ENCODE measurements at regions not wholly inside any gene's neighbourhood (a gene's known extent, or its start where the extent isn't known, plus 50 kb on each side); places are given as distances from the start of the nearest gene placed in this dataset.

DNA sequence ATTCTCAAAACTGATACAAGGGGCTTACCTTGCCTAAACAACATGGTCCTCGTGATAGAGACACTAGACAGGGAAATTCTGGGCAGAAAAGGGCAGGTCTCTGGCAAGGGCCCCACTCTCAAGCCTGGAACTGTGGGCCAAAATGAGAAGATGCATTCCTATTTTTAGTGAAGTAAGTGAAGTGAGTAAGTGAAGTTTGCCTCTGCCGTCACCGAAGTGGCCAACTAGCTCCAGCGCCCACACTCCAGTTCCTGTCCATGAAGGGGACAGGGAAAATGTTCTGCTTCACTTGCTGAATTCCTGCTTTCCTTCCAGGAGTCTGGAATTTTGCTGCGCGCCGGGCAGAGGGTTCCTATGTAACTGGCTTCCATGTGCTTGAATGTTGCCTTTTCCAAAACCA is 1035.6 kb upstream of the TMEM132C start:
- DNase-seq (ENCODE audit: low read depth): no peak

DNA sequence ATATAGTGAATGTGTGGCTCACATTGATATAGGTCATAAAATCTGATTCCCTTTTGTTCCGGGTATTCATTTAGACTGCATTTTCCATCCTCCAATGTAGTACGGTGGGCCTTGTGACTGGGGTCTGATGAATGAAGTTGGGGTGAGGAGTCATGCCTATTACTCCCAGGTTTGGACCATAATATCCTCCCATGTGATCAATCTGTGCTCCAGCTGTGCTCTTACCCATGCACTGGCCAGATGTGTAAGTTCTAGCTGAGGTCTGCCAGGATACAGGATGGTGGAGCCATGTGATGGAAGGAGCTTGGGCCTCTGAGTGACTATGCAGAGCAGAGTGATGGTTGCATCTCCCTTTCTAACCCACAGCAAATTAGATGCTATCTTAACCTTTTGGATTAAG is 1034.0 kb upstream of the TMEM132C start:
- DNase-seq (ENCODE audit: low read depth): no peak

DNA sequence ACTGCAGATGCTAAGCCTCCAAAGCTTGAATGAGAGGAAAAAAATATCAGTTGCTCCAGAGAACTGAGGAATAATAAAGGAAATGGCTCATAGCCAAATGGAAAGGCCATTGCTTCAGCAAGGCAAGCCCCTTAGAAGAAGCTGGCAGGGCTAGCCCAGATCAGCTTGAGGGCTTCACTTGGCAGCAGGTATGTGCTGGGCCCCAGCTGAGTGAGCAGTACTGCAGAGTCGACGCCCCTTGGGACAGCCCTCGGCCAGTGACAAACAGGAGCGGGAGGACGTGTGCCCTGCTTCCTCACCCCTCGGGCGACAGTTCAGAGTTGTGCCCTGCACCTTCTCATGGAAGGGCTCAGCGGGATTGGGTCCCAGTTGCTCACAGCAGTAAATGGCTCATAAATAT is 1031.2 kb upstream of the TMEM132C start:
- DNase-seq (ENCODE audit: low read depth): no peak

DNA sequence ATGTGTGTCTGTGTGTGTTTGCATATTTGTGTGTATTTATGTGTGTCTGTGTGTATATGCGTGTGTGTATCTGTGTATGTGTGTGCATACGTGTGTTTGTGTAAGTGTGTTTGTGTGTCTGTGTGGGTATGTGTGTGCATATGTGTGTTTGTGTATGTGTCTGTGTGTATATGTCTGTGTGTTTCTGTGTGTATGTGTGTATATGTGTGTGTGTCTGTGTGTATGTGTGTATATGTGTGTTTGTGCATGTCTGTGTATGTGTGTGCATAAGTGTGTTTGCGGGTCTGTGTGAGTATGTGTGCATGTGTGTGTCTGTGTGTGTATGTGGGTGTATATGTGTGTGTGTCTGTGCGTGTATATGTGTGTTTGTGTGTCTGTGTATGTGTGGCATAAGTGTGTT is 1030.5 kb upstream of the TMEM132C start:
- no peak for DNase-seq (ENCODE audit: low read depth)

DNA sequence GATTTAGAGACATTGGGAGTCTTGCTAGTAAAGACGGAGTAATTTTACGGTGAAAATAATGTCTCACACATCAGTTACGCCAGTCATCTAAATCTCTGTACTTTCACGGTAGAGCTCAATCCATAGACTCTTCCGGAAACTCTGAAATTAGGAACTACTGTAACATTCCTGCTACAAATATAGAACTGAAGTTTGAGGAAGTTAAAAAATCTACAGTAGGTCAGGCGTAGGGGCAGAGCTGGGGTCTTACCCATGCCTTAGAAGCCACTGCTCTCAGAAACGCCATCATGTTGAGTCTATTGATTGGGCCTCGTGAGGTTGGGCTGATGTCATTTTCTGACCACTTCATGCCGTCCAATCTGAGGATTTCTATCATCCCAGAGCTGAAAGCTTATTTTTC is 1029.8 kb upstream of the TMEM132C start:
- no peak for DNase-seq (ENCODE audit: low read depth)

DNA sequence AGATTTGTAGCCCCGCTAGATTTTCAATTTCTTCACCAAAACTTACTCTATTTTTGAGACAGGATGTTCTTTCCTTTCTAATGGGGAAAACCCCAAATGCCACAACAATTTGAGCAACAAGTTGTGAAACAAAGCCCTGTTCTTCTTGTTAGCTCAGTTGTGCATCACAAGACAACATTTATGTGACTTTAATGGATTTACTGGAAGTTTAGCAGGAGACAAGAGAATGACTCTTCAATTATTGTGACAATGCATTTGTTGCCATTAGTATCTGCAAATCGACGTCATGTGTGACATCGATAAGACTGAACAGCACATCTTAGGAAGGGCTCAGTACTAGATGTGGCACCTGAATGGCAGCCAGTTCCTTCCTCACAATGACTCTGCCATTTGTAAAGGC is 1028.9 kb upstream of the TMEM132C start:
- DNase-seq (ENCODE audit: low read depth): no peak

DNA sequence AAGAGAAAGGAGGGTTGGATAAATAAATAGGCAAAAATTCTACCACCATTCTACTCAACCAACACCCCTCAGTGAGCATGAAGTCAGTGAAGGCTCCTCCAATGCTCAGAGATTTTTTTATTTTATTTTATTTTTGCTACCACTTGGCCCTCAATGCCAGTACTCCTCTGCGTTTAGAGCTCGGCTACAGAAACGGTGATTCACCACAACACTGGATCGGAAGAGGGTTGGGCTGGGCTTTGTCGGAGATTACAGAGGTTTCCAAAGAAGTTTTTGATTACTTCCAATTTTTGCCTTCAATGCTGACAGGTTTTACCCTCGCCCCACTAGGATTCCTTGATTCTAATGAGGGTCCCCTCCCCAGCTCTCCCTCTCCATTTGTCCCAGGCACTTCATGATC is 1027.2 kb upstream of the TMEM132C start:
- DNase-seq (ENCODE audit: low read depth): no peak

DNA sequence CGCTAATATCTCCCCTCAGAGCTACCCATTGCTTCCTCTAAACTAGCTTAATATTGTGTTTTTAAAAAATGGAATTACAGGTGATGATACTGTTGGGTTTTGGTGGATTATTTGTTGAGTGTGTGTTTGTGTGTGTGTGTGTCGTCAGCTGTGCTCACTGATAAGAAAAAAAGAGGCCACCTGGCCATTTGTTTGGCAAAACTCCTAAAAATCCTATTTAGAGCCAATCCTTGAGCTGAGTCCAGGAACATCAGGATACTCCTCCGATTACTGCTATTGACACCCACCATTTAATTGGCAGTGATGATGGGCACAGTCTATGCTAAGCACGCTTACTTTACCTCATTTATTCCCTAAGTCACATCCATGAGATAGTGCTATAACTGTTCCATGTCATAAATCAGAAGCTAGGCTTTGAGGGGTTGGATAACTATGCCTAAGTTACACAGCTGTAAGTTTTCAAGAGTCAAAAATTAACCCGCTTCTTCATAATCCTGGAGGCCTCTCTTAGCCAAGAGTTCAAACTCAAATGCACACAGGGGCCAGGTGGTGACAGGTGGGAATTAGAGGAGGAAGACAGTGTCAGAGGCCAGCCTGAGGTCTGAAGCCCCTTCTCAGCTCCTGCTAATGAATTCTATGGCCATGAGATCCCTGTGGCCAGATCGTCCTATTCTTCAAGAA is 1026.6 kb upstream of the TMEM132C start:
- no peak for DNase-seq (ENCODE audit: low read depth)

DNA sequence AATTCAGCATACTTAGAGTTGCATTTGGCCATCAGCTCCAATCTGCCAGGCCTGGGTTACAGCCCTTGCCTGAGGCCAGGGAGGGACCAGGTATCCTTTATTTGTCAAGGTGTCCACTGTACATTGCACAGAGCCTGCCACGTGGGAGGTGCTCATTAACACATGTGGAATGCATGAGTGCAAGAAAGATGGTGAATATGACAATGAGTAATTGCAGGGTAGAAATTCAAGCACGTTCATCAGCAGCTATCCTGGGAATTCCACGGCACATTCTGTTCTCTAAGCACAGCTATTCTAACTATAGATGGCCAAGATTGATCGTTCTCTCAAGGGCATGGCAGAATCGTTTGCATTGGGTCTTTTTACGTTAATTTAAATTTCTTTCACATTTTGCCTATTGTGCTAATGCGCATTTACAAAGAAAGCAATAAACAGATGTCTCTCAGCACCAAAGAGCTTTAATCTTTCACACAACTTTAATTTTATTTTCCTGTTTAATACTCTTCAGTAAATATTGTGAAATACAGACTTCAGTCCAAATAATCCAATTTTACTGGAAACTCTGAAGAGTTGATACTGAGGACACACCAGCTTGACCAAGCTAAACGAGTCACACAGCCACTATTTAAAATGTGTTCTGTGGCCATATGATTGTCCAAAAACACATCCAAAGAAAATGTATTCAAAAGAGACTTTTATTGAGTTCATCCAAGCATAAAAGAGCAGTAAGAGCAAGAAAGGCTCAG is 1025.7 kb upstream of the TMEM132C start:
- DNase-seq (ENCODE audit: low read depth): no peak

DNA sequence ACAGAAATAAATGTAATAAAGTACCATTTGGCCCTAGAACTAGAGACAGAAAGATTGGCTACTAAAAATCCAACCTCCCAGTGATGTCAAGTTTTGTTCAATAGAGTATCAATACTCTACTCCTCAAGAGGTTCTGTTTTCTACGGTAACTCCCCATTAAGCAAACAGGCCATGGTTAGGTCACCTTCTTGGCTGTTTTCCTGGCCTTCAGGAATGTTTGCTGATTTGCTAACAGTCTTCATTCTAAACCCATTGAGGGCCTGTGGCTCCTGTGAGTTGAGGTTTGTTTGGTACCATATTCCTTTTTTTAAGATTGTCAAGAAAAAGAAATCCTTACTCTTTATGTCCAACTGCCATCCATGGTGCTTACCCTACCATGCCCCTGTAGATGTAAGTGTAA is 1022.0 kb upstream of the TMEM132C start:
- DNase-seq (ENCODE audit: low read depth): no peak

DNA sequence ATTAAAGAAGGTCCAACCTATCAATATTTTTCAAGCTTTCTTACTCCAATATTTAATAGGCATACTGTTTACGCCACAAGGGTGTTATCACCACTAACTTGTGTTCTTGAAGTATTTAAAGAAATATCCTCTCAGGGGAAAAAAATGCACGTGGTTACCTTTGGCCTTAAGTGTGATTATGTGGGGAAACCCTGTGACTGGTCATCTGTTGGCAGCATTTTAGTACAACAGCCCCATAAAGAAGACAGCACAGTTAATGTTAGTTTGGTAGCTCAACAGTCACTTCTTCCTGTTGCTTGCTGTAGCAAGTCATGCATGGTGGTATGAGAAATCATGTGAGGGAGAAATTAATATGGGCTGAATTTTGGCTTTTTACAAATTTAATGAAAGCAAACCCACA is 1021.5 kb upstream of the TMEM132C start:
- no peak for DNase-seq (ENCODE audit: low read depth)

DNA sequence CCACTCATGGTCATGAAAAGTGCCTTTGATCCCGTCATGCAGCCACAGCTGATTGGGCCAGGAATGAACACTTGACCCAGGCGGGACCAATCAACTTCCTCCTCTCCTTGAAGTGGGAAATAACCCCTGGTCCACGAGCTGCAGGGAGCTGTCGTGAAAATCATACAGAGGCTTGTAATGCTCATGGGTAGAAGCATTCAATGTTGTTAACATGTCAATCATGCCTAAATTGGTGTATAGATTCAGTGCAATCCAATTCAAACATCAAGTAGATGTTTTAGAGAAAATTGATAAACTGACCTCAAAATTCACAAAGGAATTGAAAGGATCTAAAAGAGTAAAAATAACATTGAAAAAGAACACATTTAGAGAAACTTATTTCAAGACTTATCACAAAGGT is 1019.0 kb upstream of the TMEM132C start:
- DNase-seq (ENCODE audit: low read depth): no peak

DNA sequence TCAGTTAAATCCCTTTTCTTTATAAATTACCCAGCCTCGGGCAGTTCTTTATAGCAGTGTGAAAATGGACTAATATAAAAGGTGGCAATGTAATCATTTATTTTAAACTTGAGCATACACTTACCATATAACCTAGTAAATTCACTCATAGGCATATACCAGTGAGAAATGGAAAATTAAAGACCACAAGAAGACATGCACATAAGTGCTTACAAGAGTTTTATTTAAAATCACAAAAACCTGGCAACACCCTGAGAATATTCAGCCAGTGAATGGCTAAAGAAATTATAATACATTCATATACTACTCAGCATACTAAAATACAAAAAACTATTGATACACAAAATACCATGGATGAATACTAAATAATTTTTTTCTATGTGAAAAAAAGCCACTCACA is 1017.5 kb upstream of the TMEM132C start:
- no peak for DNase-seq (ENCODE audit: low read depth)

DNA sequence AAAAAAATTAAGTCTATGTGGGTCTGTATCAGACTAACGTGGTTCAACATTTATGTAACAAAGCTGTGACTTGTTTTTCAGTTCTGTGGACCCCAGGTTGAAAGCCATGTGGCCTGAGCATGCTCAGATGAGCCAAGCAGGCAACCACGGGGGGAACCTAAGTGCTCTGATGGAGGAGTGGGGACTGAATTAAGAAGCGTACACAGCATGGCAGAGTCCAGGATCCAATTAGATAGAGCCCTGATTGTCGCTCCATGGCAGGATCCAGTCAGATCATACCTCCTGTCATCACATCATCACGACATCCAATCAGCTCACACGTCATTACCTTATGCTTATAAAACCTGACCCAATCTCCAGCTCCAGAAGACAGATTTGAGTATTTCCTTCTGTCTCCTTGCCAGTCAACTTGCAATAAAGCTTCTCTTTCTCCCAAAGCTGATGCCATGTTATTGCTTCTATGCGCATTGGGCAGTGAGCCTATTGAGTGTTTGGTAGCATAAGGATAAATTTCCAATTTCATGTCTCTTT is 1013.1 kb upstream of the TMEM132C start:
- DNase-seq (ENCODE audit: low read depth): no peak

DNA sequence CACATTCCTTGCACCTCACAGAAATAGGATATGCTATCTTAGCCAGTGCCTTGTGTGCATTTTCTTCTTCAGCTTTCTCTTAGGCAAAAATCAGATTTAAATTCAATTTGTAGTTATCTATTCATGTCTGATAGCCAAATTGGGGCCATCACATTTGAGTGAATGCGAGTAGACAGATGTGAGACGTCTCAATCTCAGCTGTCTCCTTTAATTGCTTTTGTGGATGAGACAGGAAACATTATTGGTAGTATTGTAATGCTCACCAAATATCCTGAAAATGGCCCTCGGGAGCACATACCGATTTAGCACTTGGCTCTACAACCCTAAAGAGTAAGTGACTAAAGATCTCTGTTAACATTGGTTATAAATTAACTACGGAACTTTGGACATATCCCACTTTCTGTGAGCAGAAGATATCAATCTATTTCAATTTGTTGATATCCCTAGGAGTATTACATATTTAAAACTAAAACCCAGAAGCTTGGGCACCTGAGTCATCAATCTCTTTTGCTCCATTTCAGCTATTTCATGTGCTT is 1012.5 kb upstream of the TMEM132C start:
- no peak for DNase-seq (ENCODE audit: low read depth)

DNA sequence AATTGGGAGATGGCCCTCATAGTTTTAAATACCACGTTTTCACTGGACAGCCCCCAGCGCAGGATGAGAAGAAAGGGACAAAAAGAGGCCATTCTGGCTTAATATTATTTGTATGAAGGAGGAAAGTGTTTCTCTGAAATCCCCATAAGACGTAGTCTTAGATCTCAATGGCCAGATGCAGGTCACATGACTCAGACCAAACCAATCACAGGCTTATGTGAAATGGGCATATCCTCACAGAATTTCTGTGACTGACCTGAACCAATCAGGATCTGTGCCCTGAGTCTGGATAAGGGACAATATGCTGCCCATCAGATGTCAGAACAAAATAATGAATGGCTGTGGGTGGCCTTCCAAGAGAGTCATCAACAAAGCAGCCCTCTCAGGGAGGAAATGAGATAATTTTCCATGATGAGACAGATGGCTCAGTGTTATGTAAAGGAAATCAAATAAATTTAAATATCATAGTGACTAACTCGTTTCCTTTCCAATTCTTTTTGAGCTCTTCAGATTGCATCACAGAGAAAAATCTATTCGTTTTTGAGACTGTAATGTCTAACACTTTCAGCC is 1009.5 kb upstream of the TMEM132C start:
- DNase-seq (ENCODE audit: low read depth): no peak

DNA sequence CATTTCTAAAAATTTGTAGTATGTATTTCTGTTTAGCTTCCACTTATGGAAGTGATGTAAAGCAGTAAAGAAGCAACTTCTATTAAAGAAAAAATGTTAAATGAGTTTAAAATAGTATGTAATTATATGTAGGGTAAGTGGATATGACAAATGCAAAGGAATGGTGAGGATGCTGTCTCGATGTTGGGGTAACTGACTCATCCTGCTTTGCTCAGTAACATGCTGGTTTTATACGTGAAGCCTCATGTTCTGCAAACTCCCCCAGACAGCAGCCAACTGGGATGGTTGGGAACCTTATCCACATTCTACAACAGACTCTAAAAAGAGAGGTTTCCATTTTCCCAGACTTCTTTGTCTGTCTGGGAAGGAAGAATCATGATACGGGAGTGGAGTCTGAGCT is 1006.4 kb upstream of the TMEM132C start:
- DNase-seq (ENCODE audit: low read depth): no peak

DNA sequence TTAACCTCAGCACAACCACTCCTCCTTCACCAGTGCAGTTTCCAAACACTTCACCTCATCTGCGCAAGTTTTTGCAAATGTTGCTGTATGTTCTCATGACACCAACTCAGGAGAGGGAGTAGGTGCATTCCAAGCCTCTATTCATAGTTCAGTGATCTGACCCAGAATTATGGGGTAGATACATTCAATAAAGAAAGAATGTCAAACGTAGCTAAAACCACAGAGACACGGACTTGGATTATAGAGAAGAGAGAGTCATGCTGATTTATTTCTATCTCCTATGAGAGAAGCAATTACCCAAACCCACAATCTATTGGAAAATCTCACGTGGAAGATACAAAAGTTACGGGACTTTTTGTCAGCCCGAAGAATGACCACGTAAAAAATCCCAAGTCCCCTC is 1006.0 kb upstream of the TMEM132C start:
- DNase-seq (ENCODE audit: low read depth): no peak

DNA sequence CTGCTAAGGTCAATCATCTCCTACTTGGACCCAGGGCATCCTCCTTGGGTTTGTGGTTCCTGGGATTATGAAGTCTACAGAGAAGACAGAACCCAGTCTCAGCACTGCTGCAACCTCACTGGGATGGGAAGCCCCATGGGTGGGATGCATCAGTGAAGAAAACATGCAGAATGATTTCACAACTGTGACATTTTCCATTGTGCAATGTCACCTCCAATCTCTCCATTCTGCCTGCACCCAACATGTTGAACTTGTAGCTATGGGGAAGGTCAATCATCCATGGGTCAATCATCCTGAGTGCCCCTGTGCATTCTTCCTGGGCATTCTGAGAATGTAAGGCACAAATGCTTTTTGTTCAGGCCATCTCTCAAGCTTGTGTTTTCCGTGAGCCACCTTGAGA is 1004.4 kb upstream of the TMEM132C start:
- DNase-seq (ENCODE audit: low read depth): no peak

DNA sequence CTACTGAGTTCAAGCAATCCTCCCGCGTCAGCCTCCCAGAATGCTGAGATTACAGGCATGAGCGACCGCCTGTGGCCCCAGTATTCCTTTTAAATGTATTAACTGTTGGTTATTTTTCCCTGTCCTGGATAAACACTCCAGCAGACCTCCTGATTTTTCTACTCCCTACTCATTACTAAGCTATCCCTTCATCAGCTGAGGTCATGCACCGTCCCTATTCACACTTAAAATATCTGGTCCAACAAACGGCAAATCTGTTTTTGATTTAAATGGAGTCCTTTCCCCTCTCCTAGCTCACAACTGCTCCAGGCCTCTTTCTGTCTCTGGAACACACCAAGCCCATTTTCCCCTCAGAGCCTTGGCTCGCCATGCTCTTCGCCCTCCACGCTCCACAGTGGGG is 1003.3 kb upstream of the TMEM132C start:
- no peak for DNase-seq (ENCODE audit: low read depth)

DNA sequence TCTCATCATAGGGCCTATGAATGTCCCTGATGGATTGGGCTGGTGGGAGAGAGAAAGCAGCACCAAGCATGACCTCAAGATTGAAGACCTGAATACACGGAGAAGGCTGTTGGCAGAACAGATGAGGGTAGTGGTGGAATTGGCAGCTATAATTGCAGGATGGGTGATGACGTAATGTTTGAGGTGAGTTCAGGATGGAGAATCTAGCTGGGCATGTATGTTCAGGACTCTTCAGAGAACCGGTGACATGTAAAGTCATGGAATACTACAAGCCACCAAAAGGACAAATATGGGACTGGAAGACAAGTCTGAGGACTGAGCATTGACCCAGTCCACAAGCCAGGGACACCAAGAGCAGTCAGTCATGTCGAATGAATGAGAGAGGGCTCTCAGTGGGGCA is 999.8 kb upstream of the TMEM132C start:
- DNase-seq (ENCODE audit: low read depth): no peak

DNA sequence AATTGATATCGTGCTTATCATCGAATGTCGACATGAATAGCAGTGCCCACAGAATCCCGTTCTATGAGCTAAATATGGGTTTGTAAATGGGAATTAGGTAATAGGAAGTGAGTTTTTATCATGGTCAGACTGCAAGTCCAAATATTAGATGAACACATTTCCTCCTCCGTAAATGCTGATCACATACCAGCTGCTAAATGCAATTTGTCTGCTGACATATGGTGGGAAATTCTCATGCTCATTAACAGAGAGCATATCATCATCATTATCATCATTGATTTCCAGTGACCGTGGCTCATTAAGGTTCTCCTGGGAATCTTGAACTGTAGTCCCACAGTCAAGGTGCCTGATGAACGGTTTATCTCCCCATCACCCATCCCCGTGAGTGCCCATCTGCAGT is 998.8 kb upstream of the TMEM132C start:
- DNase-seq (ENCODE audit: low read depth): no peak
